Osteocyte (in vitro differentiated cells): ENCODE measurements at regions not wholly inside any gene's neighbourhood (a gene's known extent, or its start where the extent isn't known, plus 50 kb on each side); places are given as distances from the start of the nearest gene placed in this dataset.

Experiments used
- DNase-seq: peaks from one replicate; pipeline ENCODE4 v3.0.0; 2021; ENCODE audit warnings: mixed read lengths; ENCODE audit not compliant: unreplicated experiment; ENCODE audit errors: extremely low spot score
- H3K27ac Mint-ChIP-seq: one replicate; pipeline ENCODE4 v1.8.0; 2021; ENCODE audit warnings: mild to moderate bottlenecking, mixed read lengths; ENCODE audit not compliant: unreplicated experiment
- H3K27me3 Mint-ChIP-seq: one replicate; pipeline ENCODE4 v1.8.0; 2021; ENCODE audit warnings: mixed read lengths; ENCODE audit not compliant: unreplicated experiment
- H3K36me3 Mint-ChIP-seq: one replicate; pipeline ENCODE4 v1.8.0; 2021; ENCODE audit warnings: mixed read lengths; ENCODE audit not compliant: unreplicated experiment
- H3K4me1 Mint-ChIP-seq: one replicate; pipeline ENCODE4 v1.8.0; 2021; ENCODE audit warnings: mixed read lengths; ENCODE audit not compliant: unreplicated experiment
- H3K4me3 Mint-ChIP-seq: one replicate; pipeline ENCODE4 v1.8.0; 2021; ENCODE audit warnings: mild to moderate bottlenecking, moderate library complexity, mixed read lengths; ENCODE audit not compliant: unreplicated experiment
- H3K9me3 Mint-ChIP-seq: one replicate; pipeline ENCODE4 v1.8.0; 2021; ENCODE audit warnings: mixed read lengths; ENCODE audit not compliant: unreplicated experiment
- CTCF ChIP-seq: fragments of 200-600 bp; sonication (generic); IDR thresholded peaks from 2 replicates; pipeline ENCODE4 v1.5.0; 2021; ENCODE audit warnings: antibody characterized with exemption, mild to moderate bottlenecking, moderate library complexity

GRCh38 chr11:46223252-46223513 lies 54.3 kb upstream of the CREB3L1 start:
- H3K9me3 Mint-ChIP-seq = no peaks in the 10 kb centered on the region
- no peak overlapping the region for H3K27ac Mint-ChIP-seq
- no peaks in the 10 kb centered on the region for H3K36me3 Mint-ChIP-seq
- no peaks in the 10 kb centered on the region for H3K4me1 Mint-ChIP-seq
- H3K4me3 Mint-ChIP-seq = no peak overlapping the region
- H3K27me3 Mint-ChIP-seq = peaks cover 22% of the 10 kb centered on the region
- TF ChIP-seq CTCF = no peak
- DNase-seq = no peak

GRCh38 chr11:46222490-46223251 lies 54.8 kb upstream of the CREB3L1 start:
- H3K36me3 Mint-ChIP-seq = no peaks in the 10 kb centered on the region
- peaks cover 19% of the 10 kb centered on the region for H3K27me3 Mint-ChIP-seq
- no peaks in the 10 kb centered on the region for H3K4me1 Mint-ChIP-seq
- no peaks in the 10 kb centered on the region for H3K9me3 Mint-ChIP-seq
- no peak overlapping the region for H3K4me3 Mint-ChIP-seq
- no peak overlapping the region for H3K27ac Mint-ChIP-seq
- DNase-seq = no peak
- TF ChIP-seq CTCF = no peak

GRCh38 chr11:46220313-46220712 lies 57.1 kb upstream of the CREB3L1 start:
- H3K27ac Mint-ChIP-seq = no peak overlapping the region
- no peak overlapping the region for H3K4me3 Mint-ChIP-seq
- H3K27me3 Mint-ChIP-seq = peaks cover 19% of the 10 kb centered on the region
- no peak for TF ChIP-seq CTCF
- no peaks in the 10 kb centered on the region for H3K9me3 Mint-ChIP-seq
- DNase-seq = no peak
- H3K36me3 Mint-ChIP-seq = no peaks in the 10 kb centered on the region
- peaks cover 3% of the 10 kb centered on the region for H3K4me1 Mint-ChIP-seq

GRCh38 chr11:46216765-46217089 lies 60.7 kb upstream of the CREB3L1 start:
- Mint-ChIP-seq H3K9me3 (no peaks in the 10 kb centered on the region), H3K36me3 (no peaks in the 10 kb centered on the region), H3K4me3 (no peak overlapping the region), H3K4me1 (peaks cover 3% of the 10 kb centered on the region), H3K27me3 (peaks cover 34% of the 10 kb centered on the region), H3K27ac (no peak overlapping the region)
- DNase-seq = no peak
- TF ChIP-seq CTCF = no peak

GRCh38 chr11:46216019-46216764 lies 61.3 kb upstream of the CREB3L1 start:
- peaks cover 3% of the 10 kb centered on the region for H3K4me1 Mint-ChIP-seq
- no peaks in the 10 kb centered on the region for H3K36me3 Mint-ChIP-seq
- H3K27me3 Mint-ChIP-seq = peaks cover 37% of the 10 kb centered on the region
- no peaks in the 10 kb centered on the region for H3K9me3 Mint-ChIP-seq
- no peak for DNase-seq
- H3K4me3 Mint-ChIP-seq = peak overlapping the region; percentile 7
- no peak overlapping the region for H3K27ac Mint-ChIP-seq
- no peak for TF ChIP-seq CTCF
